ENCODE measurements at regions not wholly inside any gene's neighbourhood (a gene's known extent, or its start where the extent isn't known, plus 50 kb on each side); places are given as distances from the start of the nearest gene placed in this dataset.

- TF ChIP-seq CTCF (IDR thresholded peaks at IDR 0.05 in 4 of 5, conservative IDR thresholded peaks at IDR 0.05 in 1 of 5) (no peak), POLR2A (IDR thresholded peaks at IDR 0.05) (no peak)
These were observed 104.6 kb upstream of the ZNF98 start for GRCh38 chr19:22526661-22527272.
